H1 (cell line): ENCODE measurements at regions not wholly inside any gene's neighbourhood (a gene's known extent, or its start where the extent isn't known, plus 50 kb on each side); places are given as distances from the start of the nearest gene placed in this dataset.

Experiments used
- CEBPB ChIP-seq: IDR thresholded peaks from 2 replicates; pipeline ENCODE4 v1.6.1; 2012; ENCODE audit warnings: low read depth, low read length
- EZH2 ChIP-seq: fragments of 200-600 bp; sonication (generic); IDR thresholded peaks from 2 replicates; pipeline ENCODE4 v1.7.1; 2012; ENCODE audit warnings: low read depth, mild to moderate bottlenecking, moderate library complexity, low read length, inconsistent platforms; ENCODE audit not compliant: severe bottlenecking
- RXRA ChIP-seq: IDR thresholded peaks from 2 replicates; pipeline ENCODE4 v1.6.1; 2011; ENCODE audit warnings: low read depth, mild to moderate bottlenecking, low read length, moderate library complexity; ENCODE audit not compliant: insufficient read depth
- SIRT6 ChIP-seq: IDR thresholded peaks from one replicate; pipeline ENCODE4 v1.7.1; 2012; ENCODE audit warnings: low read length, inconsistent platforms
- SP1 ChIP-seq: IDR thresholded peaks from 2 replicates; pipeline ENCODE4 v1.6.1; 2011; ENCODE audit warnings: low read depth, low read length
- TAF1 ChIP-seq: IDR thresholded peaks from 2 replicates; pipeline ENCODE4 v1.6.1; 2011; ENCODE audit warnings: mild to moderate bottlenecking, low read depth, low read length
- TEAD4 ChIP-seq: IDR thresholded peaks from 2 replicates; pipeline ENCODE4 v1.6.1; 2012; ENCODE audit warnings: low read depth, low read length, inconsistent platforms, mixed read lengths
- USF2 ChIP-seq: IDR thresholded peaks from 2 replicates; pipeline ENCODE4 v1.6.1; 2011; ENCODE audit warnings: low read length, improper control_type of control experiment

GRCh38 chr13:65551208-65551607 lies 1678.9 kb downstream of the PCDH9 start (continued):
- TF ChIP-seq USF2 (no peak), TEAD4 (no peak), TAF1 (no peak), SP1 (no peak), CEBPB (no peak), RXRA (no peak), EZH2 (no peak), SIRT6 (no peak)
